HG03039 (cell line): ENCODE measurements at regions not wholly inside any gene's neighbourhood (a gene's known extent, or its start where the extent isn't known, plus 50 kb on each side); places are given as distances from the start of the nearest gene placed in this dataset.

Experiments
- ATAC-seq: cut with Tn5 transposase; IDR thresholded peaks from one replicate; pipeline ENCODE4 v1.9.1; 2021; ENCODE audit warnings: mild to moderate bottlenecking, moderate library complexity; ENCODE audit not compliant: unreplicated experiment

DNA sequence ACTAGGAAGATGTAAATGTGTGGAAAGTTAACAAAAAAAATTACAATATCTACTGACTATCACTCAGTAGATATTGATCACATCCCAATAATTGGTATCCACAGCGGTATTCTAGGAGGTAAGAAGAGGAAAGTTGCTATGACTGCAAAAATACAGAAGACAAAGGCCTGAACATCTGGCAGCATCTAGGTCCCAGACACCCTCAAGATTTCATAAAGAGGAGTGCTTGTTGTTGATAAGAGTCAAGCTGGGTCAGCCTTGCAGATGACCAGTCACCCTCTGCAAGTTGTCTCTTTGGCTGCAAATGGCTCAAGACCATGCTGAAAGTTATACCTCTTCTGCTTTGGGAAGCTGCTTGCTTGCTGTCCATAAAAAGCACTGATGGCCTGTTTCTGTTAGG, 179.8 kb upstream of the FOXN2 start:
- ATAC-seq: no peak

DNA sequence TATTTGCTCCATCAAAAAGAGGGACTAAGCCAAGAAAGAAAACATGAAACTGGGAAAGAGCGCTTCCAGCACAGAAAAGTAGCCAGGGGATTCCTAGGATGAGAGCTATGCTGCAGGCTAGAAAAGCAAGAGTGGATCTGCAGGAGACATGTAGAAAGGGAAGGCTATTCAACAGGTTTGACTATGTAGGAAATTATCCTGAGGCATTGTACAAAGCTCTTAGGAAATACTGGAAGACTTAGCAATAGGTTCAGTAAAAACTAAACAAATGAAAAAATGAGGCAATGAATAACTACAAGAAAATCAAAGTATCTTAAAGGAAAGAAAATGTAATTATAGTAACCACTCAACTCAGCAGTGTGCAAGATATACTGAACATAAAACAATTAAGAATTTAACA, 178.7 kb upstream of the FOXN2 start:
- no peak for ATAC-seq

DNA sequence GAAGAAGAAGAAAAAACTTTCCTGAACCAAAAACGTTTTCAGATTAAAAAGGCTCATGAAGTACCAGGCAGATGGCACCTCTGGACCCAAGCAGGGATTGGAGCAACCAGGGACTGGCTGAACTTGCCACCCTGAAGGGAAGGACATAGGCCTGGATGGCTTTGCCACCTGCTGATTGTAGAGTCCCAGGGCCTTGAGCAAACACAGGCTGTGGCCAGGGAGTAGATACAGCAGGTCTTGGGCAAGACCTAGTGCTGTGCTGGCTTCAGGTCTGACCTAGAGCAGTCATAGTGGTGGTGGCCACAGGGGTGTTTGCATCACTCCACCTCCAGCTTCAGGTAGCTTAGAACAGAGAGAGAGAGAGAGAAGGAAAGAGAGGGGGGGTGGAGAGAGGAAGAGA, 176.7 kb upstream of the FOXN2 start:
- ATAC-seq: no peak

DNA sequence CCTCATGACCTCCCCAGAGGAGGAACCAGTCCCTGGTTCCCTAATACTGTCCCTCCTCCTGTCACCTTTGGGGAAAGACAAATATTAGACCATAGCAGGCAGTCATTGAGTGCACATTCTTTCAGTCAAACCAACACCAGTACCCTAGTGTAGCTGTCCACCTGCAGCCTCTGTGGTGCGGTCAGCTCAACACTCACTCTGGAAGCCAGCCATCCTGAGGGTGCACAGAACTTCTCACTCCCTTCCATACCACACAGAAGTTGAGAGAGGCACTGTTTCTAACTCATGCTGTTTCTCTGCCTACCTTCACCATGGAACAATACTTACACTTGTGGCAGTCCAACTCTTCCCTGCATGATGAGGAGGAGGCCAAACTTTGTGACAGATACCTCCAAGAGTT, 175.6 kb upstream of the FOXN2 start:
- ATAC-seq: no peak

DNA sequence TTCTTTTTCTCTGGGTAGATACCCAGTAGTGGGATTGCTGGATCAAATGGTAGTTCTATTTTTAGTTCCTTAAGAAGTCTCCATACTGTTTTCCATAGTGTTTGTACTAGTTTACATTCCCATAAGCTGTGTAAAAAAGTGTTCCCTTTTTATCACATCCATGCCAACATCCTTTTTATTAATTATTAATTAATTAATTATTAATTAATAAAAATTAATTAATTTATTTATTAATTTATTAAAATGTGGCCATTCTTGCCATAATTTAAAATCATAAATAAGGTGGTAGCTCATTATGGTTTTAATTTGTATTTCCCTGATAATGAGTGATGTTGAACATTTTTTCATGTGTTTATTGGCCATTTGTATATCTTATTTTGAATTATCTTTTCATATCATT, 173.9 kb upstream of the FOXN2 start:
- ATAC-seq: no peak

DNA sequence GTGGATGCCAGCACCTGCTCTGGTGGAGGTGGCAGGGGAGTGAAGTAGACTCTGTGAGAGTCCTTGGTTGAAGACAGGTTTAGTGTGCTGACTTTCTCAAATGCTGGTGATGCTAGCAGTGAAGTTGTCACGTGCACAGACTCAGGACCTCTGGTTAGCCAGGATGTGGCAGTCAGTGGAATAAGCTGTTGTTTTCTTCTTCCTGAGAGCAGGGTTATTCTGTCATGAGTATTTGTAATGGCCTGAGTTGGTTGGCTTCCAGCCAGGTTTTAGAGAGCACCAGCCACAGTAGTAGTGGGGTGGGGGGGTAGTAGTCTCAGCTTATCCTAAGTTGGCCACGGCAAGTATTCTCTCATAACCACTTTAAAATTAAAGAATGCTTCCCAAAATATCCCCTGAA, 169.7 kb upstream of the FOXN2 start:
- no peak for ATAC-seq

DNA sequence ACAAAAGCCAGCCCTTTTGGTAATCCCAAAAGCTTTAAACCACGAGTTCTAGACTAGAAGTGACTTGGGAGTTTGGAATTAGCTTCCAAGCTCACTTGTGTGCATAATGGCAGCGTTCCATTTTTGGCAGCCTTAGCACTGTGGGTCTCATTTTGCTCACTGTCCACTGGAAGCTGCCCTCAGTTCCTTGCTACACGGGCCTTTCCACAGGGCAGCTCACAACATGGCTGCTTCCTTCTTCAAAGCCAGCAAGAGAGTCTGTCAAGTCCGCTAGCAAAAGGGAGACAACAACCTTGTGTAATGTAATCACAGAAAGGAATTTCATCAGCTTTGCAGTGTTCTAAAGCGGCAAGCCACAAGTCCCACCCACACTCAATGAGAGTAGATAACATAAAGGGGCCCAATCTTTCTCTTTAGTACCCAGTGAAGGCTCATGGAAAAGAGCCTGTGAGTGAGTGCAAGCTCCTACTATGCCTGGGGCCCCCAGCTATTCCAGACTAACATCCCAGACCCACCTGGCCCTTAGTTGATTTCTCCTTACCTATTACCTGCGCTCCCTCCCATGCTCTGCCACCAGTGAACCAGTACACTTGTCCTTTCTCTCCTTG, 168.5 kb upstream of the FOXN2 start:
- no peak for ATAC-seq

DNA sequence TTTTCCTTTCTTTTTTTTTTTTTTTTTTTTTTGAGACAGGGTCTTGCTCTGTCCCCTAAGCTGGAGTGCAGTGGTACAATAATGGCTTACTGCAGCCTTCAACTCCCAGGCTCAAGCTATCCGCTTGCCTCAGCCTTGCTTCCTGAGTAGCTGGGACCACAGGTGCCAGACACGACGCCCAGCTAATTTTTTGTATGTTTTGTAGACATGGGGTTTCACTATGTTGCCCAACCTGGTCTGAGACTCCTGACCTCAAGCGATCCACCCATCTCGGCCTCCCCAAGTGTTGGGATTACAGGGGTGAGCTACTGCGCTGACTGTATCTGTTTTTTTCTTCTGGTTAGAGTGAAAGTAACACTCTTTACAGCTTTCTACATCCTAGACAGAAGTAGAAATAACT, 167.9 kb upstream of the FOXN2 start:
- no peak for ATAC-seq

DNA sequence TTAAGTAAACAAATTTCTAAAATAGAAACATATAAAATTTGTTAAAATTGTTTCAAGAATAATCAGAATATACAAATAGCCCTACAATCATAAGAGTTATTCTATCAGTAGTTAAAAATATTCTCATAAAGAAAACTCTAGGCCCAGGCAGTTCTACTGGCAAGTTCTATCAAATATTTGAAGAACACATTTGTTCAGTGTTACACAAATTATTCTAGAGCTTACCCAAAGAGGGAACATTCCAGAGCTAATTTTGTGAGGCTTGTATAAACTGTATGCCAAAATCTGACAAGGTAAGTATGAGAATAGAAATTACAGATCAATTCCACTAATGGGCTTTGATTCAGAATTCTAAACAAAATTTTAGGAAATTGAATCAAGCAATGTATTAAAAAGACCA, 166.8 kb upstream of the FOXN2 start:
- ATAC-seq: no peak

DNA sequence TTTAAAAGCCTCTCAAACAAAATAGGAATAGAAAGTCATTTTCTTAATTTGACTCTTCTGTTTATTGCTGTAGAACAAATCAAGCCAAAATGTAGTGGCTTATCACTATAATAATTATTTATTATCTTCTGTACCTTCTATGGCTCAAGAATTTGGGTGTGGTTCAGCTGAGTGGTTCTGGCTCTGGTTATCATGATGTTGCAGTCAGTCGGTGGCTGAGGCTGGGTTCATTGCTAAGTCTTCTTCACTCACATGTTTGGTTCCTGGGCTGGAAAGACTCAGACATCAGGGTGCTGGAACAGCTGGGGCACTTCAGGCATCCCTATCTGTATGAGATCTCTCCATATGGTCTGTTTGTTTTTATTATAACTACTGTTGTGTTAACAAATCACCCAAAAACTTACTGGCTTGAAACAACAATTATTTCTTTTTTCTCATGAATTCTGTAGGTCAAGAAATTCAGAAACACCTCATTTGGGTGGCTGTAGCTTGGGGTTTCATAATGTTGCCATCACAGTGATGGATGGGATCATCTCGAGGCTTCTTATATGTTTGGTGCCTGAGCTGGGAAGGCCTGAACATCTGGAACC, 165.5 kb upstream of the FOXN2 start:
- no peak for ATAC-seq

DNA sequence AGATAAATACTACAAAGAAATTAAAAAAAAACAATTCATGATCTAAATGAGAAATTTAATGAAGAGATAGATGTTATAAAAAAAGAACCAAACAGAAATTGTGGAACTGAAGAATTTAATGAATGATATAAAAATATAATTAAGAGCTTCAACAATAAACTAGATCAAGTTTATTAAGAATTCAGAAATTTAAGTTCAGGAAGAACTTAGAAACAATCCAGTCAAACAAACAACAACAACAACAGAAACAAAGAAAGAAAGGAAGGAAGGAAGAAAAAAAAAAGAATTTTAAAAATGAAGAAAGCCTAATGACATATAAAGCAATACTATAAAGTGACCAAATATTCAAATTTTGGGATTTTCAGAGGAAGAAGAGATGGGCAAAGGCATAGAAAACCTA, 157.3 kb upstream of the FOXN2 start:
- ATAC-seq: no peak

DNA sequence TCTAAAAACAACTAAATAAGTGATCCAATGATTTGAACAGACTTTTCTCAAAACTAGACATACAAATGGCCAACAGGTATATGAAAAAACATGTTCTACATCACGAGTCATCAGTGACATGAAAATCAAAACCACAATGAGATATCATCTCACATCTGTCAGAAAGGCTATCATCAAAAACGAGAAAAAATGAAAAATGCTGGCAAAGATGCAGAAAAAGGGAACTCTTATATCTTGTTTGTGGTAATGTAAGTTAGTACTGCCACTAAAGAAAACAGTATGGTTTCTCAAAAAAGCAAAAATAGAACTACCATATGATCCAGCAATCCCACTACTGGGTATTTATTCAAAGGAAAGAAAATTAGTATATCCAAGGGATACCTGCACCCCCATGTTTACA, 152.9 kb upstream of the FOXN2 start:
- no peak for ATAC-seq

DNA sequence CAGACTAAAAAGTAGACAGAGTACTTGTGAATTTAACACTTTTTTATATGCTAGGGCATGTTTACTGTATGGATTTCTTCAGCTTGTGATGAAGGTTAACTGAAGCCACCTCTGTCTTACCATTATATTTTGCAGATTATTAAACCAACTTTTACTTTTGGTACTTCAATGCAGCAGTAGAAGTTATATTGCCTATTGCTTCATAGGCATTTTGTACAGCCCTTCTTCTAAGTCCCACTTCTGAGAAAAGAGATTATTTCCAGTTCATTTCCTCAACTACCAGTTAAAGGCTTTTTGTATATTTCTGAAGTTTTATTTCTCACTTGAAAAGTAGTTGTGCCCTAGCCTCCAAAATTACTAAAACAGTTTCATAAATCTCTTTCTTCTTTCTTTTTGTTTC, 151.7 kb upstream of the FOXN2 start:
- no peak for ATAC-seq

DNA sequence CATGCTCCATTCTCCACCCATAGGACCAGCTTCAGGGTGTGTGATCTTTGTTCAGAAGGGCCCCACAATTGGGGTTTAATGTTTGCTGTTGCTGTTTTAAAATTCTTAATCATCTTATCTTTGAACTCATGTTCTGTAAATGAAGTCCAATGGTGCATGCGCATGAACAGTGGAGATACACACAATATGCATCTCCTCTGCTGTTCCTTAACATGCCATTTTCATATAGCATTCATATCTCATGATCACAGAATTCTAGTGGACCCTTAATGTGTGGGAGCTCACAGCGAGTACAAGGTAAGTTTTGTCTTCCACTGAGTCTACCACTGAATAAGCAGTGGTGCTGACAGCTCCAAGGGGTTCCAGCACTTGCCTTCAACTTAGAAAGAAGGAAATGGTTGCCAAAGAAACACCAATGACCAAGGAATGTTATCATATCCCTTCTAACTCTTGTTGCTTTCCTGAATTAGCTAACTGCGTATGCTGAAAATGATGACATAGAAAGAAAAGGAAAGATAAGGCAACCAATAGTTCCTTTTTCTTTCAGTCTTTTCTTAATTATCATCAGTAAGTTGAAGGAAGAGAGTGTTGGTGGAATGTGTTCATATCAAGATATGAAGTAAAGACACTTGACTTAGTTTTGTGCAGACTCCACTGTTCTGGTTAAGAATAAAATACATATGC, 149.3 kb upstream of the FOXN2 start:
- no peak for ATAC-seq

DNA sequence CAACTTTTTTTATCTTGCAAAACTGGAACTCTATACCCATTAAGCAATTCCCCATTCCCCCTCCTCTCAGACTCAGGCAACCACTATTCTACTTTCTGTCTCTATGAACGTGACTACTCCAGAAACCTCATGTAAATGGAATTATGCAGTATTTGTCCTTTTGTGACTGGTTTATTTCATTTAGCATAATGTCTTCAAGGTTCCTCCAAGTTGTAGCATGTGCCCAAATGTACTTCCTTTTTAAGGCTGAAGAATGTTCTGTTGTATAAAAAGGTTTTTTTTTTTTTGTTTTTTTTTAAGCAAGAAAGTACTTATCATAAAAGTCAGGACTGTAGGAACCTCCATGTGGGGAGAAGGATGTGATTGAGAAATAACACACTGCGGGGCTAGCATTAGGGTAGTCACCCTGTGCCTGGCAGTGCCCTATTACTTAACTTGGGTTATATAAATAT, 145.3 kb upstream of the FOXN2 start:
- ATAC-seq: no peak

DNA sequence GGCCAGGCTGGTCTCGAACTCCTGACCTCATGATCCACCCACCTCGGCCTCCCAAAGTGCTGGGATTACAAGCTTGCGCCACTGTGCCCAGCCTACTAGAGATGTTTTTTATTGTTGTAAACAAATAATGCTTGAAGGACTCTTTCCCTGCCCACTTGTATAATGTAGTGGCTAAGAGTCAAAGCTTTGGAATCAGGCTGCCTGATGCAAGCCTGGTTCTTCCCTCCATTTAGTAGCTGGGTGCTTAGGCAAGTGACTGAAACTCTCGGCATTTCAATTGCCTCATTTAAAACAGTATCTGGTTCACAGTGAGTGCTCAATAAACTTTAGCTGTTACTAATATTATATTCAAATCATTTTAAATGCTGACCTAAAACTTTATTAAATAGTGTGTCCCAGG, 144.2 kb upstream of the FOXN2 start:
- no peak for ATAC-seq

DNA sequence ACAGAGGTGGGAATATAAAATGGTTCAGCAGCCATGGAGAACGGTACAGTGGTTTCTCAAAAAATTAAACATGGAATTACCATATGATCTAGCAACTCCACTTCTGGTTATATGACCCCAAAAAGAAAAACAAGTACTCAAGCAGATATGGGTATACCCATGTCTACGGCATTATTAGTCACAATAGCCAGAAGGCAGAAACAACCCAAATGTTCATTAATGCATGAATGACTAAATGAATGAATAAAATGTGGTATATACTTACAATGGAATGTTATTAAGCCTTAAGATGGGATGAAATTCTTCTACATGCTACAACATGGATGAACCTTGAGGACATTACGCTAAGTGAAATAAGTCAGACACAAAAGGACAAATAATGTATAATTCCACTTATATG, 141.3 kb upstream of the FOXN2 start:
- ATAC-seq: no peak

DNA sequence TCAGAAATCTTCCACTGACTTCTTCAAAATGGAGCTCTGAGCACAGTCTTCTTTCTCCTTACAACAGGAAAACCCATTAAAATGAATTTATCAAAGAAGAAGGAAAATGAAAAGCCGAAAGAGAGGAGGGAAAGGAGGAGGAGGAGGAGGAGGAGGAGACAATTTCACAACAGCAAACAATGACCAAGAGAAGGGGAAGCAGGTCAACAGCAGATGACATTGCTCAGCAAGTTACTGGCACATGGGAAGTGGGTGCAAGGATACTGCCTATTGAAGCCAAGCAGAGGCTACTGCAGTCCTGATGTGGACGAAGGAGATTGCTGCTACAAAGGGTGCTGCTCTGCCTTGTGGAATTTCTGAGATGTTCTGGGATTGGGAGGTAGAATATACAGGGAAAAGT, 140.0 kb upstream of the FOXN2 start:
- ATAC-seq: no peak

DNA sequence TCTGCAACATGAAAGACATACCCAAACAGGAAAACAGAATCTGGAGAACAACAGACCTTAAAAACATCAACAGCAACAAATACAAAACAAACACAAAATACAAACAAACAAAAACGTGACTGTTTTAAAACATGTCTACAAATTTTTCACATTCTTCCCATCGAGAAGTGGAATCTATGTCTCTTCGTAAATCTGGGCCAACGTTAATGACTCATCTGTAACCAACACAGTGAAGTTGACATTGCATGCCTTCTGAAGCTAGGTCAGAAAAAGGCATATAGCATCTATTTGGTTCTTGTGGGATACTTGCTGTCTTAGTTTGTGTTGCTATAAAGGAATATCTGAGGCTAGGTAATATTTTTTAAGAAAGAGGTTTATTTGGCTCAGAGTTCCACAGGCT, 139.2 kb upstream of the FOXN2 start:
- no peak for ATAC-seq

DNA sequence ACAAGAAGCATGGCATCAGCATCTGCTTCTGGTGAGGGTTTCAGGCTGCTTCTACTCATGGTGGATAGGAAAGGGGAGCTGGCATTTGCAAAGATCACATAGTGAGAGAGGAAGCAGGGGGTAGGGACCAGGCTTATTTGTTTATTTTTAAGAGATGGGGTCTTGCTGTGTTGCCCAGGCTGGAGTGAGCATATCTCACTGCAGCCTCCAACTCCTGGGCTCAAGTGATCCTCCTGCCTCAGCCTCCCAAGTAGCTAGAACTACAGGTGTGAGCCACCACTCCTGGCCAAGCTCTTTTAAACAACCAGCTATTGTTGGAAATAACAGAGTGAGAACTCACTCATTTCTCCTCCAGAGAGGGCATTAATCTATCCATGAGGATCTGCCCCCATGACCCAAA, 138.8 kb upstream of the FOXN2 start:
- no peak for ATAC-seq

DNA sequence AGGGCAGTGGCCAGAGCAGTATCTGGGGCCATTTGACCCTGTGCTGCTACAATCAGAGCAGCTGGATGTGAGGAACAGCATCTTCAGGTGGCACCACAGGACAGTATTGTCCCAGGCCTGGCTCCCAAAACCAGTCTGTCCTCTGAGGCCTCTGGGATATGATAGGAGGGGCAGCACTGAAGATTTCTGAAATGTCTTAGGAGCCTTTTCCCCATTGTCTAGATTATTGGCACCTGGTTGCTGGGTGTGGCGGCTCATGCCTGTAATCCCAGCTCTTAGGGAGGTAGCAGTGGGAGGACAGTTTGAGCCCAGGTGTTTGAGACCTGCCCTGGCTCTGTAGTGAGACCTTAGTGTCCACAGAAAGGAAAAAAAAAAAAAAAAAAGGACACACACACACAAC, 137.6 kb upstream of the FOXN2 start:
- no peak for ATAC-seq

DNA sequence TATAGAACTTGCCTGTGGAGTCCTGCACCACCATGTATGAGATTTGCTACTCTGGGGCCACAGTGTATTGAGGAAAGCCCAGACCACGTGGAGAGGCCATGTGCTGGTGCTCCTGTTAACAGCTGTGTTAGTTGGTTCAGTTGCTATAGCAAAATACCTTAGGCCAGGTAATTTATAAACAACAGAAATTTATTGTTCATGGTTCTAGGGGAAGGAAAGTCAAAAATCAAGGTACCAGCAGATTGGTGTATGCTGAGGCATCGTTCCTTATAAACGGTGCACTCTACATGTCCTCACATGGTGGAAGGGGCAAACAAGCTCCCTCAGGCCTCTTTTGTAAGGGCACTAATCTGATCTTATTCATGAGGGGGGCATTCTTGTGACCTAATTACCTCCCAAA, 135.9 kb upstream of the FOXN2 start:
- ATAC-seq: no peak

DNA sequence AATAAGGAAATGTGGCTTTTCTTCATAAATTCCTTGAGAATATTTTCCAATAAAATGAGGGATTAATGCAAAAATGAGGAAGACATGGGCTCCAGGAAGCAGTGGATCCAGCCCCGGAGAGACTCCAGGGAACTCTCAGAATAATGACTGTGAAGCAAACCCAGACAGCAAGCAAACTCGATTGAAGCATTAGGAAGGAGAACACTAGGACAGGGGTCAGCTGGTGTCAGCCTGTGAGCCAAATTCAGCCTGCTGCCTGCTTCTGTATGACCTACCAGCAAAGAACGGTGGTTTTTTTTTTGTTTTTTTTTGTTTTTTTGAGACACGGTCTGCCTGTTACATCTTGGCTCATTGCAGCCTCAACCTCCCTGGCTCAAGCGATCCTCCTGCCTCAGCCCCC, 133.9 kb upstream of the FOXN2 start:
- no peak for ATAC-seq
